Ovary (tissue), 7 donors: ENCODE measurements at regions not wholly inside any gene's neighbourhood (a gene's known extent, or its start where the extent isn't known, plus 50 kb on each side); places are given as distances from the start of the nearest gene placed in this dataset.

ENCODE experiments used
- DNase-seq, 5 donors: peaks; one replicate each; pipeline ENCODE4 v3.0.0-alpha.2; 2019 to 2020
- H3K27ac ChIP-seq, 2 donors: fragments of 200-600 bp; one replicate each; pipeline versions ENCODE4 v1.5.1 to v1.8.0; 2019 to 2022
- H3K27me3 ChIP-seq: fragments of 200-600 bp; one replicate; pipeline ENCODE4 v1.8.0; 2022
- H3K36me3 ChIP-seq: fragments of 200-600 bp; sonication (generic); one replicate; pipeline ENCODE4 v1.5.1; 2019
- H3K4me1 ChIP-seq: one replicate; pipeline ENCODE4 v1.8.1; 2013; ENCODE audit warnings: mild to moderate bottlenecking, moderate library complexity; ENCODE audit not compliant: insufficient read depth
- H3K4me3 ChIP-seq: fragments of 200-600 bp; sonication (generic); one replicate; pipeline ENCODE4 v1.5.1; 2017
- H3K9me3 ChIP-seq, 2 donors: fragments of 200-600 bp in 1 of 2; sonication (generic) in 1 of 2; one replicate each; pipeline versions ENCODE4 v1.5.1 to v1.8.1; 2013 to 2019; ENCODE audit warnings: mild to moderate bottlenecking in 1 of 2, moderate library complexity in 1 of 2
- EP300 ChIP-seq: sonication (generic); formaldehyde crosslinking; IDR thresholded peaks from one replicate; pipeline ENCODE4 v1.6.1; 2017; ENCODE audit warnings: antibody characterized with exemption
- POLR2A ChIP-seq: fragments of 450-650 bp; IDR thresholded peaks from one replicate; pipeline ENCODE4 v1.6.1; 2017; ENCODE audit warnings: antibody characterized with exemption, mild to moderate bottlenecking, moderate library complexity
- WGBS, 3 donors: extraction: QIAGEN DNeasy Blood & Tissue Kit in 1 of 3; methylation state at CpG; one replicate each; pipeline versions ENCODE4 v1.1.5 to v1.1.7; 2013 to 2017; 5-methylcytosine and 5-hydroxymethylcytosine counted together
- intact Hi-C, 4 donors: fragments of 100-400 bp; cut with DNase I; formaldehyde crosslinking; loops; one replicate each; pipeline versions ENCODE4 v1.11.0 to v1.15.1; 2022 to 2023
- TF ChIP-seq, protein P1 (sequence below), 3 donors: fragments of 450-650 bp in 2 of 3; fragments of 200-600 bp in 1 of 3; IDR thresholded peaks; one replicate each; pipeline versions ENCODE4 v1.5.1 to v1.8.0; 2016 to 2022; ENCODE audit warnings: antibody characterized with exemption in 3 of 3, mild to moderate bottlenecking in 1 of 3
- donor health status: DM: no; HTN: no; CAD: no; lungs with moderate emphysema.
- donor health status: DM: no; HTN: no; CAD: no.
- donor health status: Bipolar disorder and iron deficiency.
- donor health status: DM: no; HTN: no; CAD: no.
- donor health status: DM: yes; HTN: yes; CAD: no.

- DNase-seq, result no peak
- WGBS, 3 donors, result 70 to 81% (median 74%) methylated on average over 6 of the region's 6 CpGs
- Histone ChIP-seq H3K27me3 (no peaks in the 10 kb centered on the region), H3K4me1 (no peaks in the 10 kb centered on the region), H3K36me3 (no peaks in the 10 kb centered on the region), H3K27ac (no peak overlapping the region), H3K9me3 (no peaks in the 10 kb centered on the region), H3K4me3 (no peak overlapping the region)
- no peak for TF ChIP-seq EP300
- TF ChIP-seq, protein P1, sequence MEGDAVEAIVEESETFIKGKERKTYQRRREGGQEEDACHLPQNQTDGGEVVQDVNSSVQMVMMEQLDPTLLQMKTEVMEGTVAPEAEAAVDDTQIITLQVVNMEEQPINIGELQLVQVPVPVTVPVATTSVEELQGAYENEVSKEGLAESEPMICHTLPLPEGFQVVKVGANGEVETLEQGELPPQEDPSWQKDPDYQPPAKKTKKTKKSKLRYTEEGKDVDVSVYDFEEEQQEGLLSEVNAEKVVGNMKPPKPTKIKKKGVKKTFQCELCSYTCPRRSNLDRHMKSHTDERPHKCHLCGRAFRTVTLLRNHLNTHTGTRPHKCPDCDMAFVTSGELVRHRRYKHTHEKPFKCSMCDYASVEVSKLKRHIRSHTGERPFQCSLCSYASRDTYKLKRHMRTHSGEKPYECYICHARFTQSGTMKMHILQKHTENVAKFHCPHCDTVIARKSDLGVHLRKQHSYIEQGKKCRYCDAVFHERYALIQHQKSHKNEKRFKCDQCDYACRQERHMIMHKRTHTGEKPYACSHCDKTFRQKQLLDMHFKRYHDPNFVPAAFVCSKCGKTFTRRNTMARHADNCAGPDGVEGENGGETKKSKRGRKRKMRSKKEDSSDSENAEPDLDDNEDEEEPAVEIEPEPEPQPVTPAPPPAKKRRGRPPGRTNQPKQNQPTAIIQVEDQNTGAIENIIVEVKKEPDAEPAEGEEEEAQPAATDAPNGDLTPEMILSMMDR (IDR thresholded peaks at IDR 0.05), result no peak
- TF ChIP-seq POLR2A, result no peak
- intact Hi-C loops, result no loop called here
These were observed 113.2 kb upstream of the NLGN1 start for GRCh38 chr3:173284301-173284700.

DNA sequence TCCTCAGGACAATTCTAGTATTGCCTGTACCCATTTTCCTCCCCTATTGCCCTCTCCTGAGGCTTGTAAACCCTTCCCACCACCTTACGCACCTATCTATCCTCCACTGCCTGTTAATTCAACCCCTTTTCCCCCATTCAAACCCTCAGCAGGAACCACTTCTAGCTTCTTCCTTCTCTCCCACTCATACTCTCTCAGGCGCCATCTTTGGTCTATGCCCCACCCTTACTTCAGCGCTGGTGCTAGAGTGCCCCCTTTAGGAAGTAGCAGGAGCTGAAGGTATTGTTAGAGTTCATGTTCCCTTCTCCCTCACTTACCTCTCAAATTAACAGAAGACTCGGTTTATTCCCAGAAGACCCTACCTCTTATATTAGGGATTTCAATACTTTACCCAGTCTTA lies 121.8 kb upstream of the NLGN1 start:
- no peaks in the 10 kb centered on the region for H3K27me3 ChIP-seq
- TF ChIP-seq POLR2A (no peak), EP300 (no peak)
- TF ChIP-seq, protein P1 (IDR thresholded peaks at IDR 0.05), result no peak
- H3K27ac ChIP-seq, result no peak overlapping the region
- DNase-seq, result no peak
- H3K4me1 ChIP-seq, result no peaks in the 10 kb centered on the region
- H3K36me3 ChIP-seq, result no peaks in the 10 kb centered on the region
- intact Hi-C loops, result no loop called here
- H3K4me3 ChIP-seq, result no peak overlapping the region
- no peaks in the 10 kb centered on the region for H3K9me3 ChIP-seq
- WGBS, 3 donors, result 88 to 94% (median 89%) methylated on average over 4 of the region's 4 CpGs

- no peaks in the 10 kb centered on the region for H3K36me3 ChIP-seq
- no peaks in the 10 kb centered on the region for H3K4me1 ChIP-seq
- intact Hi-C loops, result no loop called here
- TF ChIP-seq EP300 (no peak), POLR2A (no peak)
- TF ChIP-seq, protein P1 (IDR thresholded peaks at IDR 0.05), result no peak
- WGBS, 3 donors, result 68 to 82% (median 72%) methylated on average over 5 of the region's 5 CpGs
- H3K9me3 ChIP-seq, result no peaks in the 10 kb centered on the region
- H3K27me3 ChIP-seq, result no peaks in the 10 kb centered on the region
- no peak overlapping the region for H3K4me3 ChIP-seq
- DNase-seq, result no peak
- H3K27ac ChIP-seq, result no peak overlapping the region
These were observed 123.7 kb upstream of the NLGN1 start for GRCh38 chr3:173273838-173274237.

DNA sequence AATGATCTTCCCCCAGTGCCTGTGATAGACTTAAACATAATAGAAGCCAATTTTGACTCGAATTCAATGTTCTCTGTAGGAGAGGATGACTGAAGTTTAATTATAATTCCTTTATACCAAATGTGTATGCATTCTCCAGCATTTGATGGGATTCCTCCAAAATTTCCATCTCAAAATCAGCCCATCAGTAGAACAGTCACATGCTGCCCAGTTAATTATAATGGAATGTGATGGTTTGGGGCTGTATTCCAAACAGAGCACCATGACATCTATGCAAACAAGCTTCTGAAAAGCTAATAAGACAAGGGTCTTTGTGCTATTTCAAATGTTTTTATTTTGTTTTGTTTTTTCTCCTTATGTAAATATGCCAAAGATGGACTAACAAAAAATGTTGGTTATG lies 127.7 kb upstream of the SPATA16 start:
- TF ChIP-seq POLR2A (no peak), EP300 (no peak)
- TF ChIP-seq, protein P1 (IDR thresholded peaks at IDR 0.05), result no peak
- intact Hi-C loops, result no loop called here
- Histone ChIP-seq H3K4me3 (no peak overlapping the region), H3K27ac (no peak overlapping the region), H3K9me3 (no peaks in the 10 kb centered on the region), H3K36me3 (no peaks in the 10 kb centered on the region), H3K27me3 (no peaks in the 10 kb centered on the region), H3K4me1 (no peaks in the 10 kb centered on the region)
- WGBS, 3 donors, result 61 to 68% (median 65%) methylated on average over 1 of the region's 1 CpG
- no peak for DNase-seq

GRCh38 chr3:173267716-173268115 lies 126.7 kb upstream of the SPATA16 start:
- Histone ChIP-seq H3K36me3 (no peaks in the 10 kb centered on the region), H3K4me1 (no peaks in the 10 kb centered on the region), H3K27ac (no peak overlapping the region), H3K27me3 (no peaks in the 10 kb centered on the region), H3K9me3 (no peaks in the 10 kb centered on the region), H3K4me3 (no peak overlapping the region)
- intact Hi-C loops, result no loop called here
- no peak for DNase-seq
- TF ChIP-seq, protein P1 (IDR thresholded peaks at IDR 0.05), result no peak
- no peak for TF ChIP-seq EP300
